ENCODE measurements at regions not wholly inside any gene's neighbourhood (a gene's known extent, or its start where the extent isn't known, plus 50 kb on each side); places are given as distances from the start of the nearest gene placed in this dataset.
"Not testable (repeated sequence)": the region's sequence is repeated elsewhere in the genome, so short reads cannot be mapped to it uniquely, and the experiment has no call there.

DNA sequence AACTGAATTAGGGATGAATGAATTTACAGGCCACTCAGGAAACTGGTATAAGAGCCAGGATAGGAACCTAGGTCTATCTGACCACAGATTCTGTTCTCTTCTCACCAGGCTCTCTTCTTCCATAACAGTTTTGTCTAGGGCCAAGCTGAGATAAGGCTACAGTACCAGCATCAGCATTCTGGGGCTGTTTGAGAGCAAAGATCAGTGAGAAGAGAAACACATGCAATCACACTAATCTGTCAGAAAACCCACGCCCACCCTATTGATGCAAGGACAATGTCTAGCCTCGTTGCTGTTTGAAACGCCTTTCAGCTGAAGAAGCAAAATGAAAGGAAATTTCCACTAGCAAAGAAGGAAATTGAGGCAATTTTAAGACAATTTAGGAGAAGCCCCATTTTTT, 137.7 kb downstream of the LCA5 start:
- H3K9me3 ChIP-seq: no peaks in the 10 kb centered on the region
- TF ChIP-seq, protein P1, sequence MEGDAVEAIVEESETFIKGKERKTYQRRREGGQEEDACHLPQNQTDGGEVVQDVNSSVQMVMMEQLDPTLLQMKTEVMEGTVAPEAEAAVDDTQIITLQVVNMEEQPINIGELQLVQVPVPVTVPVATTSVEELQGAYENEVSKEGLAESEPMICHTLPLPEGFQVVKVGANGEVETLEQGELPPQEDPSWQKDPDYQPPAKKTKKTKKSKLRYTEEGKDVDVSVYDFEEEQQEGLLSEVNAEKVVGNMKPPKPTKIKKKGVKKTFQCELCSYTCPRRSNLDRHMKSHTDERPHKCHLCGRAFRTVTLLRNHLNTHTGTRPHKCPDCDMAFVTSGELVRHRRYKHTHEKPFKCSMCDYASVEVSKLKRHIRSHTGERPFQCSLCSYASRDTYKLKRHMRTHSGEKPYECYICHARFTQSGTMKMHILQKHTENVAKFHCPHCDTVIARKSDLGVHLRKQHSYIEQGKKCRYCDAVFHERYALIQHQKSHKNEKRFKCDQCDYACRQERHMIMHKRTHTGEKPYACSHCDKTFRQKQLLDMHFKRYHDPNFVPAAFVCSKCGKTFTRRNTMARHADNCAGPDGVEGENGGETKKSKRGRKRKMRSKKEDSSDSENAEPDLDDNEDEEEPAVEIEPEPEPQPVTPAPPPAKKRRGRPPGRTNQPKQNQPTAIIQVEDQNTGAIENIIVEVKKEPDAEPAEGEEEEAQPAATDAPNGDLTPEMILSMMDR (IDR thresholded peaks at IDR 0.05): no peak
- TF ChIP-seq MEF2A (IDR thresholded peaks at IDR 0.05; ENCODE audit: borderline replicate concordance, low read depth) (no peak), RCOR1 (IDR thresholded peaks at IDR 0.05; ENCODE audit: low read length) (no peak), TAF1 (IDR thresholded peaks at IDR 0.05; ENCODE audit: borderline replicate concordance, low read depth, low read length) (no peak), TEAD4 (IDR thresholded peaks at IDR 0.05; ENCODE audit: borderline replicate concordance, insufficient read depth) (no peak), ELF1 (IDR thresholded peaks at IDR 0.05) (no peak), MXI1 (IDR thresholded peaks at IDR 0.05; ENCODE audit: low read depth, low read length) (no peak), GATA2 (CRISPR knock-in tag; IDR thresholded peaks at IDR 0.05) (no peak), FOXJ3 (CRISPR knock-in tag; IDR thresholded peaks at IDR 0.05) (no peak), GABPA (IDR thresholded peaks at IDR 0.05; ENCODE audit: low read depth) (no peak), RXRA (IDR thresholded peaks at IDR 0.05; ENCODE audit: borderline replicate concordance, low read depth) (no peak), NRF1 (IDR thresholded peaks at IDR 0.05; ENCODE audit: low read depth, low read length) (no peak), EP300 (IDR thresholded peaks at IDR 0.05; ENCODE audit: borderline replicate concordance in 1 of 2, low read depth in 1 of 2, low read length in 1 of 2) (no peak), POLR2AphosphoS5 (IDR thresholded peaks at IDR 0.05; ENCODE audit: low read depth, low read length) (no peak), NFIC (IDR thresholded peaks at IDR 0.05; ENCODE audit: borderline replicate concordance) (no peak)
- TF ChIP-seq, protein P2, sequence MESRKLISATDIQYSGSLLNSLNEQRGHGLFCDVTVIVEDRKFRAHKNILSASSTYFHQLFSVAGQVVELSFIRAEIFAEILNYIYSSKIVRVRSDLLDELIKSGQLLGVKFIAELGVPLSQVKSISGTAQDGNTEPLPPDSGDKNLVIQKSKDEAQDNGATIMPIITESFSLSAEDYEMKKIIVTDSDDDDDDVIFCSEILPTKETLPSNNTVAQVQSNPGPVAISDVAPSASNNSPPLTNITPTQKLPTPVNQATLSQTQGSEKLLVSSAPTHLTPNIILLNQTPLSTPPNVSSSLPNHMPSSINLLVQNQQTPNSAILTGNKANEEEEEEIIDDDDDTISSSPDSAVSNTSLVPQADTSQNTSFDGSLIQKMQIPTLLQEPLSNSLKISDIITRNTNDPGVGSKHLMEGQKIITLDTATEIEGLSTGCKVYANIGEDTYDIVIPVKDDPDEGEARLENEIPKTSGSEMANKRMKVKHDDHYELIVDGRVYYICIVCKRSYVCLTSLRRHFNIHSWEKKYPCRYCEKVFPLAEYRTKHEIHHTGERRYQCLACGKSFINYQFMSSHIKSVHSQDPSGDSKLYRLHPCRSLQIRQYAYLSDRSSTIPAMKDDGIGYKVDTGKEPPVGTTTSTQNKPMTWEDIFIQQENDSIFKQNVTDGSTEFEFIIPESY (IDR thresholded peaks at IDR 0.05; ENCODE audit: borderline replicate concordance, low read depth): no peak
- no peaks in the 10 kb centered on the region; a peak in 1 of 4 replicates for H3K4me1 ChIP-seq (ENCODE audit: control insufficient read depth in 1 of 2, insufficient read depth in 2 of 2, low read depth in 1 of 2, low read length in 1 of 2)
- DNase-seq: no peak
- no peaks in the 10 kb centered on the region for H3K36me3 ChIP-seq (replicated peaks in 1 of 2; ENCODE audit: control insufficient read depth in 1 of 2, insufficient read depth in 2 of 2, low read length in 1 of 2)
- H3K4me3 ChIP-seq (ENCODE audit: low read depth in 2 of 2, low read length in 1 of 2): no peak overlapping the region
- 43% methylated on average over 3 of the region's 3 CpGs for WGBS (ENCODE audit: low lambda C conversion rate)
- no peaks in the 10 kb centered on the region for H3F3A ChIP-seq (replicated peaks; ENCODE audit: insufficient read depth)
- no peaks in the 10 kb centered on the region for H3K79me2 ChIP-seq (ENCODE audit: insufficient read depth)
- no peak overlapping the region for H3K4me2 ChIP-seq
- H3K27ac ChIP-seq (ENCODE audit: low read depth in 2 of 2, low read length in 1 of 2): no peak overlapping the region
- H3K9me2 ChIP-seq: no peaks in the 10 kb centered on the region
- H2AFZ ChIP-seq (ENCODE audit: low read depth): no peak overlapping the region
- H3K9ac ChIP-seq: no peak overlapping the region
- CTCF ChIA-PET: interaction anchor here (0.7 kb wide), 1 partner anchor 11 kb away, joined by 3 read pairs; no protein-coding TSS in a partner anchor
- H4K20me1 ChIP-seq (ENCODE audit: insufficient read depth): no peaks in the 10 kb centered on the region
- H3K27me3 ChIP-seq (ENCODE audit: insufficient read depth): no peaks in the 10 kb centered on the region
- POLR2A ChIA-PET: no interaction called here

DNA sequence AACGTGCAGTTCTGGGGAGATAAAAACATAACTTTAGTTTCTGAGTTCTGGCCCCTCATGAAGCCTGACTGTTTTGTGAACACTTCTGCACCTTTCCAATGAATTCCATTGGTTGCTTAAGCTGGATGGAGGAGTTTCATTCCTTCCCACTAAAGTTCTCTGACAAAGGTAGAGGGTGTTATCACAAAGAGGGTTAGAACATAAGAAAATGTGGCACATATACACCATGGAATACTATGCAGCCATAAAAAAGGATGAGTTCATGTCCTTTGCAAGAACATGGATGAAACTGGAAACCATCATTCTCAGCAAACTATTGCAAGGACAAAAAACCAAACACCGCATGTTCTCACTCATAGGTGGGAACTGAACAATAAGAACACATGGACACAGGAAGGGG, 138.6 kb downstream of the LCA5 start:
- H3K9ac ChIP-seq; H3K9me3 ChIP-seq; CTCF ChIA-PET; H3K4me1 ChIP-seq (ENCODE audit: control insufficient read depth in 1 of 2, insufficient read depth in 2 of 2, low read depth in 1 of 2, low read length in 1 of 2); H4K20me1 ChIP-seq (ENCODE audit: insufficient read depth); H3K4me3 ChIP-seq (ENCODE audit: low read depth in 2 of 2, low read length in 1 of 2); H2AFZ ChIP-seq (ENCODE audit: low read depth); DNase-seq; H3K27ac ChIP-seq (ENCODE audit: low read depth in 2 of 2, low read length in 1 of 2); H3K36me3 ChIP-seq (replicated peaks in 1 of 2; ENCODE audit: control insufficient read depth in 1 of 2, insufficient read depth in 2 of 2, low read length in 1 of 2); H3F3A ChIP-seq (replicated peaks; ENCODE audit: insufficient read depth); H3K9me2 ChIP-seq; H3K79me2 ChIP-seq (ENCODE audit: insufficient read depth); H3K4me2 ChIP-seq; H3K27me3 ChIP-seq (ENCODE audit: insufficient read depth); POLR2A ChIA-PET: not testable (repeated sequence)
- WGBS (ENCODE audit: low lambda C conversion rate): 60% methylated on average over 2 of the region's 2 CpGs

All from SK-N-SH (cell line).